Thoracic aorta (tissue), 2 donors: ENCODE measurements at regions not wholly inside any gene's neighbourhood (a gene's known extent, or its start where the extent isn't known, plus 50 kb on each side); places are given as distances from the start of the nearest gene placed in this dataset.
A peak's percentile ranks its signal among the peaks of the same experiment; 100 is the strongest.

Experiments used
- ATAC-seq: fragments of 150-250 bp; one replicate; pipeline ENCODE4 v1.8.0; 2017; ENCODE audit warnings: low read depth; ENCODE audit not compliant: insufficient number of reproducible peaks, low FRiP score
- DNase-seq: peaks from one replicate; pipeline ENCODE4 v3.0.0-alpha.2; 2020; ENCODE audit warnings: low spot score
- H3K27ac ChIP-seq, 2 donors: fragments of 200-600 bp; sonication (generic); 1 replicate in 1 of 2; 2 replicates in 1 of 2; pipeline ENCODE4 v1.5.1; 2016; ENCODE audit warnings: mild to moderate bottlenecking in 2 of 2, moderate library complexity in 2 of 2
- H3K27me3 ChIP-seq: fragments of 200-600 bp; sonication (generic); replicated peaks from 2 replicates; pipeline ENCODE4 v1.6.0; 2016; ENCODE audit warnings: mild to moderate bottlenecking; ENCODE audit not compliant: insufficient read depth
- H3K36me3 ChIP-seq: fragments of 200-600 bp; sonication (generic); one replicate; pipeline ENCODE4 v1.5.1; 2016
- H3K4me1 ChIP-seq, 2 donors: fragments of 200-600 bp; sonication (generic); 1 replicate in 1 of 2; 2 replicates in 1 of 2; pipeline versions ENCODE4 v1.5.1 to v1.6.0; 2016; ENCODE audit warnings: low read depth in 2 of 2, mild to moderate bottlenecking in 1 of 2; ENCODE audit not compliant: control insufficient read depth in 1 of 2
- H3K4me3 ChIP-seq: fragments of 200-600 bp; sonication (generic); 2 replicates; pipeline ENCODE4 v1.5.1; 2016; ENCODE audit warnings: mild to moderate bottlenecking
- H3K9me3 ChIP-seq: fragments of 200-600 bp; sonication (generic); 2 replicates; pipeline ENCODE4 v1.5.1; 2016
- TF ChIP-seq, protein P1 (sequence below): fragments of 200-600 bp; sonication (generic); IDR thresholded peaks from one replicate; pipeline ENCODE4 v1.5.1; 2019; ENCODE audit warnings: antibody characterized with exemption

DNA sequence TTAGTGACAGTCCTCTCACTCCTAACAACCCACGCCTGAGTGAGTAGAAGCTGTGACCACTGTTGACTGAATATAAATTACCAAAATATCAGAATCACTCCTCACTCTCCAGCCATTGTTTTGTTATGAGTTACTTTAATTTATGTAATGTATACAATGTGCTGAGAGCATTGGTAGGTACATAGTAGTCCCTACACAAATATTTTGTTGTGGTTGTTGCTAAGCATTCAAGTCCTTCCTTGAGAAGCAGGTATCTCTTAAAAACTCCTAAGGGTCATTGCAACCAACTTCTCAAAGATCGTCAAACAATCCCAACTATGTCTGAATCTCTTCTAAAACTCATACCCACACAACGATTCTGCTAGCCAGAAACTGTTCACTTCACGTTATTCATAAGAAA is 476.8 kb upstream of the TNP1 start:
- peaks cover 6 to 21% of the 10 kb centered on the region in 2 donors for H3K4me1 ChIP-seq
- no peaks in the 10 kb centered on the region for H3K27me3 ChIP-seq
- TF ChIP-seq, protein P1, sequence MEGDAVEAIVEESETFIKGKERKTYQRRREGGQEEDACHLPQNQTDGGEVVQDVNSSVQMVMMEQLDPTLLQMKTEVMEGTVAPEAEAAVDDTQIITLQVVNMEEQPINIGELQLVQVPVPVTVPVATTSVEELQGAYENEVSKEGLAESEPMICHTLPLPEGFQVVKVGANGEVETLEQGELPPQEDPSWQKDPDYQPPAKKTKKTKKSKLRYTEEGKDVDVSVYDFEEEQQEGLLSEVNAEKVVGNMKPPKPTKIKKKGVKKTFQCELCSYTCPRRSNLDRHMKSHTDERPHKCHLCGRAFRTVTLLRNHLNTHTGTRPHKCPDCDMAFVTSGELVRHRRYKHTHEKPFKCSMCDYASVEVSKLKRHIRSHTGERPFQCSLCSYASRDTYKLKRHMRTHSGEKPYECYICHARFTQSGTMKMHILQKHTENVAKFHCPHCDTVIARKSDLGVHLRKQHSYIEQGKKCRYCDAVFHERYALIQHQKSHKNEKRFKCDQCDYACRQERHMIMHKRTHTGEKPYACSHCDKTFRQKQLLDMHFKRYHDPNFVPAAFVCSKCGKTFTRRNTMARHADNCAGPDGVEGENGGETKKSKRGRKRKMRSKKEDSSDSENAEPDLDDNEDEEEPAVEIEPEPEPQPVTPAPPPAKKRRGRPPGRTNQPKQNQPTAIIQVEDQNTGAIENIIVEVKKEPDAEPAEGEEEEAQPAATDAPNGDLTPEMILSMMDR, result no peak
- H3K9me3 ChIP-seq, result no peaks in the 10 kb centered on the region
- H3K4me3 ChIP-seq, result no peak overlapping the region
- no peaks in the 10 kb centered on the region for H3K36me3 ChIP-seq
- DNase-seq (no peak), ATAC-seq (no peak)
- no peak overlapping the region for H3K27ac ChIP-seq

DNA sequence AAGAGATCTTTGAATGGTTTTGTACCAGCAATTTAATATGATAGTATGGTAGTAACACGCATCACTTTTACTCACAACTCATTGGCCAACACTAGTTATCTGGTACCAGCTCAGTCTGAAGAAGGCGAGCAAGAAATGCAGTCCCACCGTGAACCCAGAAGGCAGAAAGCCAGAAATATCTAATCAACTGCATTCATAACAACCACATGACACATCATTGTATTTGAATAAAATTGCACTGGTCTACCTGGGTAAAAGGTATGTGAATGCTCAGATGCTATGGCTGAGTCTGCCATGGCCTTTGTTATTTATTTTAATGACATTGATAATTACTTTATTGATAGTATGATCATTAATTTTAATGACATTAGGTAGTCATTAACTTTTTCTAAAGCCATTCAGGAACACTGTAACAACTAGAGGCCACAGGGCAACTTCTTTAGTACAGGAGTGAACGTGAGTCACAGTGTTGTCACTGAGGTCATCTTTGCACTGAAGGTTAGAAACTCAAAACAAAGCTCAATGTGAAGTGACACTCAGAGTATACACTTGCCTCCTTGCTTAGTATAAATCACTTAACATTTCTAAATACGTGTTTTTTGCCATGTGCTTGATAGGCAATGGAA is 475.6 kb upstream of the TNP1 start:
- Histone ChIP-seq H3K9me3 (no peaks in the 10 kb centered on the region), H3K27ac (no peak overlapping the region), H3K36me3 (no peaks in the 10 kb centered on the region), H3K4me1 (peaks cover 10 to 33% of the 10 kb centered on the region in 2 donors), H3K27me3 (no peaks in the 10 kb centered on the region), H3K4me3 (no peak overlapping the region)
- DNase-seq (no peak), ATAC-seq (no peak)
- TF ChIP-seq, protein P1, result no peak

DNA sequence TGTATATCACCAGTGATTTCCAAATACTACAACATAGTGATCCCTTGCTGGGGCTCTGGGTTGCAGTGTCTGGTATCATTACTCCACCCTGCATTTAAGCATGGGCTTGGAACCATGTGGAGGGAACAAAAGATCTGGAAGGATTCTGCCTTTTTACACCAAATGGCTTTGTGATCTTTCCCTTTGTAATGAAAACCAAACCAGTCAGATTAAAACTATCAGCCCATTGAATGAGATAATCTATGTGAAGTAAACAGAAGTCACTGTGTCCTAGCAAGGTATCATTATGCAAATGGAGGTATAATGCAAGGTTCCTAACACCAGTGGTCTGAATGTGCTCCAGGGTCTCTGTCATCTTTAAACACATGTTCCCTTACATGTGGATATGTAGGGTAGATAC is 474.7 kb upstream of the TNP1 start:
- no peak for ATAC-seq
- TF ChIP-seq, protein P1, result no peak
- H3K36me3 ChIP-seq, result no peaks in the 10 kb centered on the region

GRCh38 chr2:217332866-217333265 is 473.0 kb upstream of the TNP1 start:
- Histone ChIP-seq H3K4me3 (no peak overlapping the region), H3K4me1 (peaks cover 10 to 46% of the 10 kb centered on the region in 2 donors), H3K9me3 (no peaks in the 10 kb centered on the region), H3K36me3 (no peaks in the 10 kb centered on the region), H3K27me3 (no peaks in the 10 kb centered on the region), H3K27ac (no peak overlapping the region)
- TF ChIP-seq, protein P1, result no peak
- DNase-seq (no peak), ATAC-seq (no peak)

More for the DNA sequence above, 474.7 kb upstream of the TNP1 start:
- Histone ChIP-seq H3K9me3 (no peaks in the 10 kb centered on the region), H3K4me3 (no peak overlapping the region), H3K27ac (no peak overlapping the region), H3K4me1 (peaks cover 10 to 39% of the 10 kb centered on the region in 2 donors), H3K27me3 (no peaks in the 10 kb centered on the region)
- no peak for DNase-seq

DNA sequence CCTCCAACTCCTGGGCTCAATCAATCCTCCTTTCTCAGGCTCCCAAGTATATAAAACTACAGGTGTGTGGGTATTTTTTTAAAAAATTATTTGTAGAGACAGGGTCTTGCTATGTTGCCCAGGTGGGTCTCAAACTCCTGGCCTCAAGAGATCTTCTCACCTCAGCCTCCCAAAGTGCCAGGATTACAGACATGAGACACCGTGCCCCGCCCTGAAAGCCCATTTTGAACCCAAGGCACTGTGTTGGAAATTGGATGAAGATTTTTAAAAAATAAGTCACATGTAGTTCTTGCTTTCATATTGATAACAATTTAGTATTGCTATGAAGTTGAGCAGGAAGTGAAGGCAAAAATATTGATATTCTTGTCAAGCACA is 472.5 kb upstream of the TNP1 start:
- Histone ChIP-seq H3K27me3 (no peaks in the 10 kb centered on the region), H3K4me1 (peaks cover 10 to 46% of the 10 kb centered on the region in 2 donors), H3K9me3 (no peaks in the 10 kb centered on the region), H3K36me3 (no peaks in the 10 kb centered on the region), H3K4me3 (no peak overlapping the region), H3K27ac (peak overlapping the region in 1 of 2 donors; percentile 46)
- TF ChIP-seq, protein P1, result no peak
- ATAC-seq (no peak), DNase-seq (no peak)
